SU-DHL-6 (cell line): ENCODE measurements at regions not wholly inside any gene's neighbourhood (a gene's known extent, or its start where the extent isn't known, plus 50 kb on each side); places are given as distances from the start of the nearest gene placed in this dataset.

Experiments used
- H2AFZ ChIP-seq: fragments of 200-600 bp; sonication (generic); 2 replicates; pipeline ENCODE4 v1.6.1; 2014; ENCODE audit warnings: low read depth, mild to moderate bottlenecking, moderate library complexity, mixed read lengths, antibody characterized with exemption, low read length; ENCODE audit not compliant: severe bottlenecking
- H3F3A ChIP-seq: fragments of 200-600 bp; shearing (Covaris generic); 2 replicates; pipeline ENCODE4 v1.6.0; 2016; ENCODE audit warnings: antibody characterized with exemption, mild to moderate bottlenecking; ENCODE audit not compliant: insufficient read depth
- H3K27ac ChIP-seq: fragments of 200-600 bp; sonication (generic); 2 replicates; pipeline ENCODE4 v1.5.1; 2016; ENCODE audit warnings: low read depth, mild to moderate bottlenecking, low read length, moderate library complexity, mixed read lengths
- H3K27me3 ChIP-seq: fragments of 200-600 bp; sonication (generic), shearing (Covaris generic); 2 replicates; pipeline ENCODE4 v1.6.0; 2014; ENCODE audit warnings: mild to moderate bottlenecking, low read length
- H3K36me3 ChIP-seq: fragments of 200-600 bp; sonication (generic); 2 replicates; pipeline ENCODE4 v1.6.1; 2014; ENCODE audit warnings: mild to moderate bottlenecking, low read length, mixed read lengths
- H3K4me2 ChIP-seq: fragments of 300-600, 200-600 bp; shearing (Covaris generic), sonication (generic); 2 replicates; pipeline ENCODE4 v1.6.0; 2014; ENCODE audit warnings: low read length, low read depth, mild to moderate bottlenecking; ENCODE audit not compliant: poor library complexity, severe bottlenecking
- H3K4me3 ChIP-seq: fragments of 200-600 bp; sonication (generic); 2 replicates; pipeline ENCODE4 v1.5.1; 2014; ENCODE audit warnings: antibody characterized with exemption, low read length, mild to moderate bottlenecking, mixed read lengths; ENCODE audit not compliant: insufficient read depth, poor library complexity, severe bottlenecking
- H3K79me2 ChIP-seq: fragments of 200-600 bp; sonication (generic); 2 replicates; pipeline ENCODE4 v1.6.1; 2014; ENCODE audit warnings: mild to moderate bottlenecking, low read length, moderate library complexity; ENCODE audit not compliant: insufficient read depth
- H3K9ac ChIP-seq: fragments of 200-600 bp; sonication (generic); 2 replicates; pipeline ENCODE4 v1.7.0; 2014; ENCODE audit warnings: mild to moderate bottlenecking, low read length
- H3K9me2 ChIP-seq: fragments of 200-600 bp; sonication (generic); replicated peaks from 2 replicates; pipeline ENCODE4 v1.6.1; 2014; ENCODE audit warnings: low read length; ENCODE audit not compliant: insufficient read depth
- H3K9me3 ChIP-seq: fragments of 200-600 bp; sonication (generic); 2 replicates; pipeline ENCODE4 v1.6.1; 2014; ENCODE audit warnings: low read length, mixed read lengths; ENCODE audit not compliant: insufficient read depth
- H4K20me1 ChIP-seq: fragments of 200-600 bp; sonication (generic); 2 replicates; pipeline ENCODE4 v1.6.1; 2014; ENCODE audit warnings: low read depth, mild to moderate bottlenecking, antibody characterized with exemption, low read length, moderate library complexity, mixed read lengths
- CTCF ChIP-seq: fragments of 200-600 bp; sonication (generic); IDR thresholded peaks from one replicate; pipeline ENCODE4 v1.5.1; 2017; ENCODE audit warnings: antibody characterized with exemption, mild to moderate bottlenecking, low read length, moderate library complexity; ENCODE audit not compliant: insufficient read depth, poor library complexity, severe bottlenecking
- EZH2phosphoT487 ChIP-seq: fragments of 200-600 bp; sonication (generic), shearing (Covaris generic); conservative IDR thresholded peaks from 2 replicates; pipeline ENCODE4 v1.6.1; 2018; ENCODE audit warnings: mild to moderate bottlenecking, antibody characterized with exemption, low read length, moderate library complexity, mixed read lengths

- Histone ChIP-seq H3K79me2 (no peaks in the 10 kb centered on the region), H3K4me2 (no peak overlapping the region), H3K9ac (no peak overlapping the region), H3K4me3 (no peak overlapping the region), H2AFZ (no peak overlapping the region), H4K20me1 (no peaks in the 10 kb centered on the region), H3F3A (no peaks in the 10 kb centered on the region), H3K9me3 (peaks cover 4% of the 10 kb centered on the region; the same call in 1 of the 2 replicates), H3K36me3 (no peaks in the 10 kb centered on the region), H3K9me2 (no peaks in the 10 kb centered on the region), H3K27me3 (no peaks in the 10 kb centered on the region), H3K27ac (no peak overlapping the region)
- TF ChIP-seq EZH2phosphoT487: no peak
- TF ChIP-seq CTCF: no peak
Measured at GRCh38 chr13:81757348-81757970, 1416.5 kb upstream of the SPRY2 start.

GRCh38 chr13:81745391-81745790 is 1404.5 kb upstream of the SPRY2 start:
- no peaks in the 10 kb centered on the region for H3F3A ChIP-seq
- H3K4me2 ChIP-seq: no peak overlapping the region
- H3K79me2 ChIP-seq: no peaks in the 10 kb centered on the region
- no peak overlapping the region for H3K4me3 ChIP-seq
- no peak overlapping the region for H3K27ac ChIP-seq
- no peaks in the 10 kb centered on the region for H4K20me1 ChIP-seq
- H3K9me2 ChIP-seq: no peaks in the 10 kb centered on the region
- no peak overlapping the region for H2AFZ ChIP-seq
- no peaks in the 10 kb centered on the region for H3K27me3 ChIP-seq
- TF ChIP-seq CTCF (no peak), EZH2phosphoT487 (no peak)
- no peaks in the 10 kb centered on the region; the same call in 1 of the 2 replicates for H3K36me3 ChIP-seq
- H3K9me3 ChIP-seq: no peaks in the 10 kb centered on the region
- no peak overlapping the region for H3K9ac ChIP-seq

GRCh38 chr13:81738364-81738763 is 1397.4 kb upstream of the SPRY2 start:
- no peak overlapping the region for H3K4me3 ChIP-seq
- TF ChIP-seq CTCF: no peak
- TF ChIP-seq EZH2phosphoT487: no peak
- H3K36me3 ChIP-seq: no peaks in the 10 kb centered on the region; the same call in 1 of the 2 replicates
- H2AFZ ChIP-seq: no peak overlapping the region
- H3K4me2 ChIP-seq: no peak overlapping the region
- H3K9me3 ChIP-seq: no peaks in the 10 kb centered on the region; the same call in 1 of the 2 replicates
- no peaks in the 10 kb centered on the region for H4K20me1 ChIP-seq
- H3K27ac ChIP-seq: no peak overlapping the region
- no peaks in the 10 kb centered on the region for H3F3A ChIP-seq
- no peaks in the 10 kb centered on the region for H3K27me3 ChIP-seq
- no peaks in the 10 kb centered on the region for H3K9me2 ChIP-seq
- H3K79me2 ChIP-seq: no peaks in the 10 kb centered on the region
- H3K9ac ChIP-seq: no peak overlapping the region
